Activated CD4-positive, alpha-beta T cell treated with anti-CD3 and anti-CD28 coated beads for 36 hours (primary cell): ENCODE measurements at regions not wholly inside any gene's neighbourhood (a gene's known extent, or its start where the extent isn't known, plus 50 kb on each side); places are given as distances from the start of the nearest gene placed in this dataset.

Source experiments
- ATAC-seq: fragments of 200-7000 bp; cut with Tn5 transposase; one replicate; pipeline ENCODE4 v1.10.0; 2021; ENCODE audit warnings: mild to moderate bottlenecking, moderate library complexity
- CTCF ChIA-PET: fragments of 350-600 bp; sonication (Branson Sonifier 250); formaldehyde crosslinking; loops from one replicate; lab custom pipeline; 2021; ENCODE audit warnings: antibody characterized with exemption; lab: Charles Lee
- POLR2A ChIA-PET: fragments of 350-600 bp; sonication (Branson Sonifier 250); formaldehyde crosslinking; loops from one replicate; lab custom pipeline; 2021; ENCODE audit warnings: antibody characterized with exemption, inconsistent platforms; lab: Charles Lee
- DNase-seq: peaks from one replicate; pipeline ENCODE4 v3.0.0-alpha.2; 2020
- H3K27ac Mint-ChIP-seq: one replicate; pipeline ENCODE4 v1.8.0; 2021; ENCODE audit warnings: mixed read lengths
- H3K27me3 Mint-ChIP-seq: one replicate; pipeline ENCODE4 v1.8.0; 2021; ENCODE audit warnings: mixed read lengths
- H3K36me3 Mint-ChIP-seq: one replicate; pipeline ENCODE4 v1.8.0; 2021; ENCODE audit warnings: low read depth, mixed read lengths
- H3K4me1 Mint-ChIP-seq: one replicate; pipeline ENCODE4 v1.8.0; 2021; ENCODE audit warnings: mixed read lengths
- H3K4me3 Mint-ChIP-seq: one replicate; pipeline ENCODE4 v1.8.0; 2021; ENCODE audit warnings: mild to moderate bottlenecking, moderate library complexity, mixed read lengths
- H3K9me3 Mint-ChIP-seq: one replicate; pipeline ENCODE4 v1.8.0; 2021; ENCODE audit warnings: low read depth, mixed read lengths
- intact Hi-C, 2 experiments: fragments of 100-400 bp; cut with DNase I in 1 of 2; cut with micrococcal nuclease in 1 of 2; formaldehyde crosslinking; loops; one replicate each; pipeline versions ENCODE4 v1.14.2 to v1.15.1; 2022 to 2024; cut with DNase I, micrococcal nuclease

DNA sequence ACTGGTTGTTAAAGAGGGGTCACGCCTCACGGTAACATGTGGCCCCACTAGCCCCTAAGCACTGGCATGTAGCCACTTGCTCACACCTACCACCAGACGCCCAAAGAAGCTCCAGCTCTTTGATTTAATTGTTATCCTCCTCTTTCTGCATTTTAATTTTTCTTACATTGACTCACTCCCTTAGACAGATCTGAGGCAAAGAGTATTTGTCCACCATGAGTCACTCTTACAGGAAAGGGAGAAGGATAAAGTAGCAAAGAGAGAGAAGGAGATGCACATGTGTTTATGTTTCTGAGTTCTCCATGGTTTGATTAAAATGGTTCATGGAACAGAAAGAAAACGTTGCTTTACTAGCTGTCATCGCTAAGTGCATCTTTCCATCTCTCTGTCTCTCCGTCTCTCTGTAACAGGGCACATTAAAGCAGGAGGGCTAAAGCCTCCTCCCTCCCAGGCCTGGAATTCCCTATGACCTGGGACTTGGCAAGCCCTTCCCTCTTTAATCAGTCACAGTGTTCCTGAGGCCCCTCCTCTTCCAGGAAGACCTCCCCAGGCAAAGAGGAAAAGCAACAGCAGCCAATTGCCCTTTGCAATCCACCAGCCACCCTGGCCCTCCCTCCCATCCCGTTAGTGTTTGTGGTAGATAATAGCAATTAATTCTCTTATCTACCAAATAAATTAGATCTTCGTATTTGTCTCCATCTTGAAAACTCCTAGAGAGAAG is 112.8 kb upstream of the TSHZ2 start:
- CTCF ChIA-PET, result no interaction called here
- DNase-seq (no peak), ATAC-seq (peak; percentile 26)
- H3K9me3 Mint-ChIP-seq, result no peaks in the 10 kb centered on the region
- H3K27ac Mint-ChIP-seq, result no peak overlapping the region
- H3K36me3 Mint-ChIP-seq, result no peaks in the 10 kb centered on the region
- intact Hi-C loops, result no loop called here
- POLR2A ChIA-PET, result no interaction called here
- peaks cover 2% of the 10 kb centered on the region for H3K27me3 Mint-ChIP-seq
- H3K4me1 Mint-ChIP-seq, result no peaks in the 10 kb centered on the region
- H3K4me3 Mint-ChIP-seq, result no peak overlapping the region

DNA sequence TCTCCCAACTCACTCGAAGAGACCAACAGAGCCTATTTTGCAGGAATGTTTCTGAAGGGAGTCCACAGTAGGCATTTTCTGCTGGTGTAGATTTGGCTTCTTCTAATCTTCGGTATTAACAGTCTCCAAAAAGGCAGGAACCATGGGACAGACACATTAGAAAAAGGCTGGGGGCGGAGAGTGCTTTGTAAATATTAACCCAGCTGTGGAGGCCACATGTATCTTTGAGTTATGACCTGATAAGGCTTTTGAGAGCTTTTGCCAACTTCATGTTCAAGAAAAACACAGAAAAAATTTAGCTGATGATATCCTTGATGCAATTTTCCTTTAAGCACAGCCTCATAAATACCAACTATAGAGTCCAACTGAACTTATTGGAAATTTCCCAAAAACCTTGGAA is 119.4 kb upstream of the TSHZ2 start:
- intact Hi-C loops, result no loop called here
- H3K27me3 Mint-ChIP-seq, result no peaks in the 10 kb centered on the region
- no peaks in the 10 kb centered on the region for H3K4me1 Mint-ChIP-seq
- H3K9me3 Mint-ChIP-seq, result no peaks in the 10 kb centered on the region
- POLR2A ChIA-PET, result no interaction called here
- ATAC-seq (no peak), DNase-seq (no peak)
- H3K36me3 Mint-ChIP-seq, result no peaks in the 10 kb centered on the region
- CTCF ChIA-PET, result no interaction called here
- no peak overlapping the region for H3K27ac Mint-ChIP-seq
- H3K4me3 Mint-ChIP-seq, result no peak overlapping the region

DNA sequence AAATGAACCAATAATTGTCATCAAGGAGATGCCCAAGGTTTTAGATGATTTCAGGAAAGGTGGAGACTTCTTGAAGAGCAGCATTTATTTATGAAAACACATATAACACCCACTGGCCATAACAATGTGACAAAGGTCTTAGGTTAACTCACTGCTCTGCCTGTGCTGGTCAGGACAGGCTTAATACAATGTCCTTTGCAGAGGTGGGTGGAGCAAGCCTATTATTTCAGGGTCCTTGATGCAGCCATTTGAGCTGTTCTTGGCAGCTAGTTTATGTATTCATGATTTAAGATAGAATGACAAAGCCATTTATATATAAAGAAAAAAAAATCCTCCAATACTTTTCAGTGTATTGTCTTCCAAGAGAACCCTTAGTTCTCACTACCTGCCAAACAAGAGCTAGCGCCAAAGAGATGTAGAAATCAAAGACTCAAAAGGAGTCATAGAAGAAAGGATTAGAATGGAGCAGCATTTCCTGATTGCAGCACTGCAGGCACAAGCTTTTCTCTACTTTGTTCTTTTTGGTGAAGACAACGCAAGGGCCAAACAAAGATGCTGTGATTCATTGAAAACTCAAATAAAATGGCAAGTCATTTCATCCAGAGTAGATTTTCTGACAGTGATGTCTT is 124.3 kb upstream of the TSHZ2 start:
- CTCF ChIA-PET, result interaction anchor here (2.5 kb wide), 1 partner anchor 13 kb away, joined by 9 read pairs; no protein-coding TSS in a partner anchor
- Mint-ChIP-seq H3K9me3 (no peaks in the 10 kb centered on the region), H3K27ac (no peak overlapping the region)

DNA sequence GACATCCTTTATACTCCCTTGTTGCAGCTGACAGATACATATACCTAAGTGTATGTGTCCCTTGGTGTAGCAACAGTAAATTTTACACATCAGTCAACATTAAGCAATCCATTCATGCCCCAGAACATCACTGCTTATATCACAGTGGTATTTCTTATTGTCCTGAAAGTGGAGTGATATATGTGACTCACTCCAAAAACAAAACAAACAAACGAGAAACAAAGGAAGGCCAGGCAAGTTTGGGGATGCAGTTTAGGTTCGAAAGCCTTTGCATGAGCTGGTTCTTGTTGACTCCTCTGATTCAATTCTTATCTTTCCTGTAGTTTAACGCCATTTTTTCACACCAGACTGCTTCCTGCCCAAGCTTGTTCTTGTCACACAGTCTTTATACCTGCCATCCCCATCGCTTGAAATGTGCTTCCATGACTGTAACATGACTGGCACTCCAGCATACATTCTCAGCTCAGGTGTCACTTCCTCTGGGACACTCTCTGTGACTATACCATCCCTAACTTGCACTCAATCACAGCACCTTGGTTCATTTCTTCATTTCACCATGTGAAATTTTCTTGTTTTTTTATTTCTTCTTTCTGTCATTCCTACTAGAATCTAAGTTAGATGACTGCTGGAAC is 125.0 kb upstream of the TSHZ2 start:
- ATAC-seq (no peak), DNase-seq (no peak)
- intact Hi-C loops, result no loop called here
- Mint-ChIP-seq H3K27me3 (peaks cover 6% of the 10 kb centered on the region), H3K36me3 (no peaks in the 10 kb centered on the region), H3K4me1 (no peaks in the 10 kb centered on the region), H3K4me3 (no peak overlapping the region), H3K9me3 (no peaks in the 10 kb centered on the region), H3K27ac (no peak overlapping the region)
- CTCF ChIA-PET, result interaction anchor here (2.5 kb wide), 1 partner anchor 12 kb away, joined by 9 read pairs; no protein-coding TSS in a partner anchor
- POLR2A ChIA-PET, result no interaction called here

More for the DNA sequence above, 124.3 kb upstream of the TSHZ2 start:
- Mint-ChIP-seq H3K4me1 (no peaks in the 10 kb centered on the region), H3K36me3 (no peaks in the 10 kb centered on the region), H3K27me3 (peaks cover 5% of the 10 kb centered on the region), H3K4me3 (no peak overlapping the region)
- intact Hi-C loops, result no loop called here
- POLR2A ChIA-PET, result no interaction called here
- DNase-seq, result no peak
- no peak for ATAC-seq

DNA sequence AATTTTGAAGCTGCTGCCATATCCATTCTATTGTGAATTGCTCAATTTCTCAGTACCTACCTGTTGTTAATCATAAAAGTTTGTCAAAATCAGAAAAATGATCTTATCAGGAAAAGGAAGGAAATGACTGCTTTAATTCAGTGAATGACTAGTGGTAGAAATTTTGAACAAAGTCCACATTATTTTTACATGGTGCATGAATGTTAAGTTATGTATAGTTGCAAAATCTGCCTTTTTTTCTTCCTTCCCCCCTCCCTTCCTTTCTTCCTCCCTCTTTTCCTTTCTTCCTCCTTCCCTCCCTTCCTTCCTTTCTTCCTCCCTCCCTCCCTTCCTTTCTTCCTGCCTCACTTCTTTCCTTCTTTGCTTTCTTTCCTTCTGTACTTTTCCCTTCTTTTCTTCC is 127.1 kb upstream of the TSHZ2 start:
- ATAC-seq (no peak), DNase-seq (no peak)
- peaks cover 8% of the 10 kb centered on the region for H3K27me3 Mint-ChIP-seq
- H3K4me3 Mint-ChIP-seq, result no peak overlapping the region
- ChIA-PET POLR2A (no interaction called here), CTCF (no interaction called here)
- intact Hi-C loops, result no loop called here
- H3K4me1 Mint-ChIP-seq, result no peaks in the 10 kb centered on the region
- no peaks in the 10 kb centered on the region for H3K9me3 Mint-ChIP-seq
- H3K27ac Mint-ChIP-seq, result no peak overlapping the region
- no peaks in the 10 kb centered on the region for H3K36me3 Mint-ChIP-seq

DNA sequence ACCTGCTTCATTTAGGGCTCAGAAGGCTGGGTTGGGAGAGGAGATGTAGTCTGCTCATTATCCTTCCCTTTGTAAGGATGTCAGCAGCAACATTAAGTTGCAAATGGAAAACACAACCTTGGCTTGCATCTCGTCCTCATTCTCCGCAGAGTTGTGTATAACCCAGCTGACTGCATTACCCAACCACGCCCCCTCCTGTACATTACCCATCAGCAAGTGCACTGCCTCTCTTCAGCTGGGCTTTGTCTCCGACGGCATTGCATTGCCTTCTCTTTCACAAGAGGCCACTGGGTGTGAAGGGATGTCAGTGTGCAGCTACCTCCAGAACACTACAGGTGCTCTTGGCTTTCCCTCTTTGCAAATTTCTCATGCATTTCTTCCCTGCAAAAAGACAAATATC is 128.7 kb upstream of the TSHZ2 start:
- no peak for DNase-seq
- Mint-ChIP-seq H3K36me3 (no peaks in the 10 kb centered on the region), H3K4me1 (no peaks in the 10 kb centered on the region), H3K9me3 (no peaks in the 10 kb centered on the region), H3K4me3 (no peak overlapping the region), H3K27me3 (peaks cover 8% of the 10 kb centered on the region), H3K27ac (no peak overlapping the region)
- ATAC-seq, result no peak
- intact Hi-C loops, result no loop called here
- ChIA-PET POLR2A (interaction anchor here (0.7 kb wide), 1 partner anchor 302 kb away, joined by 3 read pairs; no protein-coding TSS in a partner anchor), CTCF (no interaction called here)

DNA sequence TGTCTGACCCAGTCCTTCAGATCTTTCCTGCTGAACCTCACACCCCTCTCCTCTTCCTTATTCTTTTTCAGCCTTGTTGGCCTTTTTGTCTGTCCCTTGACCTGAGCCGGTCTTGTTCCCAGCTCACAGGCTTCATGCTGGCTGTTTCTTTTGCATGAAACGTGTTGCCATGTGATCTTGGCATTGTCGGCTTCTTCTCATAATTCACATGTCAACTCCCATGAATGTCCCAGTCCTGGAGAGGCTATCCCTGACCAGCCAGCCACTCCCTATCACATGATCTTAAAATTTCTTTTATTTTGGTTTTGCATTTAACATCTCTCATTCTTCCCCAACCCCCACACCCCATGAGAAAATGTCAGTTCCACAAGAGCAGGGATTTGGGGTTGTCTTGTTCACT is 131.2 kb upstream of the TSHZ2 start:
- H3K27me3 Mint-ChIP-seq, result peaks cover 6% of the 10 kb centered on the region
- ATAC-seq (no peak), DNase-seq (no peak)
- H3K36me3 Mint-ChIP-seq, result no peaks in the 10 kb centered on the region
- H3K4me1 Mint-ChIP-seq, result no peaks in the 10 kb centered on the region
- POLR2A ChIA-PET, result no interaction called here
- no peaks in the 10 kb centered on the region for H3K9me3 Mint-ChIP-seq
- H3K27ac Mint-ChIP-seq, result no peak overlapping the region
- H3K4me3 Mint-ChIP-seq, result no peak overlapping the region
- CTCF ChIA-PET, result no interaction called here
- intact Hi-C loops, result no loop called here

DNA sequence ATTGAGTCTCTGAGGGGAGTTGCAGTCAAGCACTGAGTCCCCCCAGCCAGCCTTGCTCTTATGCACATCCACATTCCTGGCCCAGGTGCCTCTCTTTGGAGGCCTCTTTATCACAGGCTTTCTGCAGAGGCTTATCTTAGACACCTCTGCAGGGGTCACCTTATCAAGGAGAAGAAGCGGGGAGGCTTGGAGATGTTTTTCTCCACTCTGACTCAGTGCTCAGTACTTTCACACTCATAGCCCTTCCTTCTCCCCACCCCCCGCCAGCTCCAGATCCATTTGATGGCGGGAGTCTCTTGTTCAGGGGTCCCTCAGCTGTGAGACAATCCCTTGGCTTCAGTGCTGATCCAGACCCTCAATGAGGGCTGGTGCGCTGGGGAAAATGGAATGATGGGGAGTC is 132.1 kb upstream of the TSHZ2 start:
- intact Hi-C loops, result no loop called here
- H3K4me1 Mint-ChIP-seq, result no peaks in the 10 kb centered on the region
- H3K9me3 Mint-ChIP-seq, result no peaks in the 10 kb centered on the region
- ChIA-PET POLR2A (no interaction called here), CTCF (no interaction called here)
- no peaks in the 10 kb centered on the region for H3K36me3 Mint-ChIP-seq
- H3K27ac Mint-ChIP-seq, result no peak overlapping the region
- H3K4me3 Mint-ChIP-seq, result no peak overlapping the region
- peaks cover 6% of the 10 kb centered on the region for H3K27me3 Mint-ChIP-seq
- DNase-seq, result no peak
- ATAC-seq, result no peak

DNA sequence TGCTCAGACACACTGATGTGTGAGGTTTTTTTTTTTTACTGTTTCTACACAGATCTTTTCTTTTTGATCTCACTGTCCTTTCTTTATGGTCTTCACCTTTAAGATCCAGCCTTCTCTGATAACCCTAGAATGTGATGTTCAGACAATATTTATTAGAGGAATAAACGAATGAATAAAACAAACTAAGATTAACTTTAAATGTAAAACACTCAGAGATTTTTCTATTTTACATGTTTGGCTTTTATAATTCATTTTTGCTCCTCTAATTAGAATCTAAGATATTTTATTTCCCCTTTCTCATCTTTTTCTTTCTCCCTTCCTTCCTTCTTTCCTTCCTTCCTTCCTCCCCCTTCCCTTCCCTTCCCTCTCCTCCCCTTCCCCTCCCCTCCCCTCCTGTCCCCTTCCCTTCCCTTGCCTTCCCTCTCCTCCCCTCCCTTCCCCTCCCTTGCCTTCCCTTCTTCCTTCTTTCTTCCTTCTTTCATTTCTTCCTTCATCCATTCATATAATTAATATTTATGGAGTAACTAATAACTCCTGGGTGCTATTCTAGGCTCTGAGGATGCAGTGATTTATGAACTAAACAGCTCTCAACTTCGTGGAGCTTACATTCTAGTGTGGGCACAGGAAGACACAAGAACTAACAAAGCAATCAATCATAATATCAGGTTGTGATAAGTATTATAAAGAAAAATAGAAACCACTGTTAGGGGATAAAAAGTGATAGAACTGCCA is 133.5 kb upstream of the TSHZ2 start:
- H3K9me3 Mint-ChIP-seq, result no peaks in the 10 kb centered on the region
- peaks cover 6% of the 10 kb centered on the region for H3K27me3 Mint-ChIP-seq
- no peaks in the 10 kb centered on the region for H3K36me3 Mint-ChIP-seq
- H3K4me3 Mint-ChIP-seq, result no peak overlapping the region
- DNase-seq (no peak), ATAC-seq (no peak)
- H3K27ac Mint-ChIP-seq, result no peak overlapping the region
- ChIA-PET CTCF (interaction anchor here (1.0 kb wide), 1 partner anchor 9 kb away, joined by 4 read pairs; no protein-coding TSS in a partner anchor), POLR2A (no interaction called here)
- intact Hi-C loops, result no loop called here
- H3K4me1 Mint-ChIP-seq, result no peaks in the 10 kb centered on the region

DNA sequence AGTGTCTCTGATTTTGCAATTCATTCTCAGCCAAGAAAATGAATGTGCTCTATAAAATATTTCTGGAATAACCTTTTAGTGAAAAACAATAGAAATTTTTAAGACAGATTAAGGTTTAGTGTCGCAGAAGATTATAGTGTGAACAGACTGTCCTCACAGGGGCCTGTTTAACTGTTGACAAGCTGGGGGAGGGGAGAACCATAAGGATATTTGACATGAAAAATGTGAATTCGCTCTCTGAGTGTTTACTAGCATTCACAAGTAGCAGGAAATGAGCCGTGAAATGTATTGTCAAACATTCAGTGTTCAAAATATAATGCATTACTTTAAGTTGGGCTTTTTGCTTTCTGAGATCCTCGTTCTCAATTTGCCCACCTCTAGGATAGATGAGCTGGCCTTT is 134.8 kb upstream of the TSHZ2 start:
- ChIA-PET CTCF (interaction anchor here (0.8 kb wide), 1 partner anchor 13 kb away, joined by 4 read pairs; no protein-coding TSS in a partner anchor), POLR2A (no interaction called here)
- Mint-ChIP-seq H3K4me3 (no peak overlapping the region), H3K36me3 (no peaks in the 10 kb centered on the region), H3K9me3 (no peaks in the 10 kb centered on the region), H3K27me3 (peaks cover 3% of the 10 kb centered on the region), H3K4me1 (no peaks in the 10 kb centered on the region), H3K27ac (no peak overlapping the region)
- no peak for ATAC-seq
- intact Hi-C loops, result no loop called here
- DNase-seq, result no peak

DNA sequence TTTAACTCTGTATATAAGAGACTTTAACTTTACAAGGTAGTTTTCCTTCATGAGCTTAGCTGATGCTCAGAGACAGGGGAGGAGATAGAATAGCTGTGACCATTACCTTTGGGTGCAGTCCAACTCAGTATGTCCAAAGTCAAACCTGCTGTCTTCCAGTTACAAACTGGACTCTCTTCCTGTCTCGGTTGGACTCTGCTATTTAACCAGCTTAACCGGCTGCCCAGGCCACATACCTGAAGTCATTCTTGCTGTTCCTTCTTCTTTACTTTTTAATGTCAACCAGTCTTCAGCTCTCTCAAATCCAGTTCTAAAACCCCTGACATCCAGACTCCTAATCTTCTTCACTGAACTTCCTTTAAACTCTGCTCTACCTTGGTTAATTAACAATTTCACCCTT is 138.3 kb upstream of the TSHZ2 start:
- ChIA-PET POLR2A (no interaction called here), CTCF (no interaction called here)
- Mint-ChIP-seq H3K27me3 (no peaks in the 10 kb centered on the region), H3K4me1 (no peaks in the 10 kb centered on the region), H3K4me3 (no peak overlapping the region), H3K27ac (no peak overlapping the region), H3K36me3 (no peaks in the 10 kb centered on the region), H3K9me3 (peaks cover 5% of the 10 kb centered on the region)
- no peak for ATAC-seq
- intact Hi-C loops, result no loop called here
- no peak for DNase-seq
